ENCODE measurements at regions not wholly inside any gene's neighbourhood (a gene's known extent, or its start where the extent isn't known, plus 50 kb on each side); places are given as distances from the start of the nearest gene placed in this dataset. TPM values are rescaled to one million over a fixed set of nuclear protein-coding genes. Genes with fewer than 3 reads are reported as not detected.
"Not testable (repeated sequence)": the region's sequence is repeated elsewhere in the genome, so short reads cannot be mapped to it uniquely, and the experiment has no call there.

GRCh38 chr6:2305951-2306350 lies 60.5 kb upstream of the GMDS start:
- Histone ChIP-seq H3K4me3 (ENCODE audit: low read depth, low read length) (no peak overlapping the region), H3K27ac (ENCODE audit: low read depth) (no peak overlapping the region), H3K36me3 (ENCODE audit: insufficient read depth) (no peaks in the 10 kb centered on the region), H3K4me1 (ENCODE audit: insufficient read depth) (no peaks in the 10 kb centered on the region)
- WGBS, result 94% methylated on average over 5 of the region's 5 CpGs
- DNase-seq (ENCODE audit: extremely low spot score), result no peak

DNA sequence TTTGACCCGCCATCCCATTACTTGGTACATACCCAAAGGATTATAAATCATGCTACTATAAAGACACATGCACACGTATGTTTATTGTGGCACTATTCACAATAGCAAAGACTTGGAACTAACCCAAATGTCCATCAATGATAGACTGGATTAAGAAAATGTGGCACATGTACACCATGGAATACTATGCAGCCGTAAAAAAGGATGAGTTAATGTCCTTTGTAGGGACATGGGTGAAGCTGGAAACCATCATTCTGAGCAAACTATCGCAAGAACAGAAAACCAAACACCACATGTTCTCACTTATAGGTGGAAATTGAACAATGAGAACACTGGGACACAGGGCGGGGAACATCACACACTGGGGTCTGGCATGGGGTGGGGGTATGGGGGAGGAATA lies 57.1 kb upstream of the GMDS start:
- H3K36me3 ChIP-seq (ENCODE audit: insufficient read depth); H3K27ac ChIP-seq (ENCODE audit: low read depth); DNase-seq (ENCODE audit: extremely low spot score); H3K4me3 ChIP-seq (ENCODE audit: low read depth, low read length); H3K4me1 ChIP-seq (ENCODE audit: insufficient read depth): not testable (repeated sequence)
- WGBS, result 94% methylated on average over 5 of the region's 5 CpGs

DNA sequence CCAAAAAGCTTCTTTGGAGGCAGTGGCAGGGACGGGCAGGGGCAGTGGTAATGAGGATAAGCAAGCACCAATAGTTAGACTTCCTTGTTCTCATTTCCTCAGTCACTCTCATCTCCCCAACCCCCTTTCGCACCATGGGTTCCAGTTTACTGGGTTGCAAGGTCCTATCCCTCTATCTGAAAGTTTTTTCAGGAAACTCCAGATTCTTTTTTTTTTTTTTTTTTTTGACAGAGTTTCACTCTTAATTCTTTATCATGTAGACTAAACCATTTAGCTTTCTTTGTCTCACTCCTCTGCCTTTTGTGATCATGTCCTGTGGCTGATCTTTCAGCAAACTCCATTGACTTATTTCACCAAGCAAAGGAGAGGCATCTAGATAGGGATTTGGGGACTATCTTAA lies 51.4 kb upstream of the GMDS start:
- DNase-seq (ENCODE audit: extremely low spot score), result no peak
- Histone ChIP-seq H3K4me3 (ENCODE audit: low read depth, low read length) (no peak overlapping the region), H3K27ac (ENCODE audit: low read depth) (no peak overlapping the region), H3K4me1 (ENCODE audit: insufficient read depth) (no peaks in the 10 kb centered on the region), H3K36me3 (ENCODE audit: insufficient read depth) (no peaks in the 10 kb centered on the region)
- 94% methylated on average over 2 of the region's 2 CpGs for WGBS

Small RNAs in the stretch of these regions (small RNA-seq; reads per million reads assigned to genes)
- not detected for gene HMGN2P28

Data from urinary bladder (tissue), 4 donors.